ENCODE measurements at regions not wholly inside any gene's neighbourhood (a gene's known extent, or its start where the extent isn't known, plus 50 kb on each side); places are given as distances from the start of the nearest gene placed in this dataset.

DNA sequence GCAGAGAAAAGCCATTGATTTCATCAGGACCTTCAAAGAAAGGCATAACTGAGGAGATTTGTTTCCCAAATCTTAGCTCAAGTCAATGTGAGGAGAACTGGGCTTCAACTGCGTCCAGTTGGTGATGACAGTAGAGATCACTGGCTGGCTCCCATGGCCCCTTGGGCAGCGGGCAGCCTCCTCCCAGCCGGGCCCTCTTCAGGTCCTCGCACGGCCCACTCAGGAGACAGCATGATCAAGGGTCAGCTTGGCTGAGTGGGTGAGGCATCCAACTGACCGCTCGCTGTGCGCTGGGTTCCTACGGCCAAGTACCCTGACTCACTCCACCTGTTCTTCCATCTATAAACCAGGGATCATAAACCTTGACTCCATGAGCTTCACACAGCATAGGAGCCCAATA is 274.0 kb downstream of the NSG2 start:
- TF ChIP-seq, protein P1, sequence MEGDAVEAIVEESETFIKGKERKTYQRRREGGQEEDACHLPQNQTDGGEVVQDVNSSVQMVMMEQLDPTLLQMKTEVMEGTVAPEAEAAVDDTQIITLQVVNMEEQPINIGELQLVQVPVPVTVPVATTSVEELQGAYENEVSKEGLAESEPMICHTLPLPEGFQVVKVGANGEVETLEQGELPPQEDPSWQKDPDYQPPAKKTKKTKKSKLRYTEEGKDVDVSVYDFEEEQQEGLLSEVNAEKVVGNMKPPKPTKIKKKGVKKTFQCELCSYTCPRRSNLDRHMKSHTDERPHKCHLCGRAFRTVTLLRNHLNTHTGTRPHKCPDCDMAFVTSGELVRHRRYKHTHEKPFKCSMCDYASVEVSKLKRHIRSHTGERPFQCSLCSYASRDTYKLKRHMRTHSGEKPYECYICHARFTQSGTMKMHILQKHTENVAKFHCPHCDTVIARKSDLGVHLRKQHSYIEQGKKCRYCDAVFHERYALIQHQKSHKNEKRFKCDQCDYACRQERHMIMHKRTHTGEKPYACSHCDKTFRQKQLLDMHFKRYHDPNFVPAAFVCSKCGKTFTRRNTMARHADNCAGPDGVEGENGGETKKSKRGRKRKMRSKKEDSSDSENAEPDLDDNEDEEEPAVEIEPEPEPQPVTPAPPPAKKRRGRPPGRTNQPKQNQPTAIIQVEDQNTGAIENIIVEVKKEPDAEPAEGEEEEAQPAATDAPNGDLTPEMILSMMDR (IDR thresholded peaks at IDR 0.05; ENCODE audit: borderline replicate concordance, insufficient read depth, low read depth, low read length): no peak
- no peak overlapping the region for H3K4me3 ChIP-seq (ENCODE audit: low read depth, low read length)

DNA sequence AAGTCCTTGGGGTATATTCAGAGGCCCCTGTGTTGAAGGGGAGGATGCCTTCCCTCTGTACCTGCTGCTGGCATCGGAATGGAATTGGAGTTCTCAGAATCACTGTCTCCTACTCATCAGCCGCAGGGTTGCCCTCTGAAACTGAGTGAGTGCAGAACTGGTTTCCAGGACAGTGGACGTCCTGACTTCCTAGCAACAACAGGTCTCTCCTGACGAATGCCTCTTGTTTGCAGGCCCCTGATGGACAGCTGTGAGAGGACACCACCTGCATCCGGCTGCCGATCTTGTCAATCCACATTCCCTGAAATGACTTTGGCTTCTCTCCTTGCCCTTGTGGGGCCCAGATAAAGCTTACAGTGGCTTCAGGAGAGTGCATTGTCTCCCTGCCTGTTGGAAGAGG is 274.5 kb downstream of the NSG2 start:
- TF ChIP-seq, protein P1 (IDR thresholded peaks at IDR 0.05; ENCODE audit: borderline replicate concordance, insufficient read depth, low read depth, low read length): no peak
- no peak overlapping the region for H3K4me3 ChIP-seq (ENCODE audit: low read depth, low read length)

DNA sequence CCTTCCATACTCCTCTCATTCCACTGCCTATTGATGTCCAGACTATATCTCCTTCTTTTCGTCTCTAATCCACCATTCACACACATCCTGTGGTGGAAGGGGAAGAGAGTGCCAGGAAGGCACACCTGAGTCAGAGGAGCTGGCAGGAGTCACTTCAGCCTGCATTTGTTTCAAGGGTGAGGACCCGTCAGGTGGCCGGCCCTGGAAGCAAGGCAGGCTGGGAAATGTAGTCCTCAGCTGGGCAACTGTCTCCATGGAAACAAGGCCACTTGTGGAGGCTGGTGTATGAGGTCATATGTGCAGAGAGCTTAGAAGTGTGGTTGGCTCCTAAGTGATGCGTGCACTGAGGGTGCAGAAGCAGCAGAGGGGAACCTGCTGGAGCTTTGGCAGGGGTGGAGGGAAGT is 278.4 kb downstream of the NSG2 start:
- no peak overlapping the region for H3K4me3 ChIP-seq (ENCODE audit: low read depth, low read length)
- TF ChIP-seq, protein P1 (IDR thresholded peaks at IDR 0.05; ENCODE audit: borderline replicate concordance, insufficient read depth, low read depth, low read length): no peak

DNA sequence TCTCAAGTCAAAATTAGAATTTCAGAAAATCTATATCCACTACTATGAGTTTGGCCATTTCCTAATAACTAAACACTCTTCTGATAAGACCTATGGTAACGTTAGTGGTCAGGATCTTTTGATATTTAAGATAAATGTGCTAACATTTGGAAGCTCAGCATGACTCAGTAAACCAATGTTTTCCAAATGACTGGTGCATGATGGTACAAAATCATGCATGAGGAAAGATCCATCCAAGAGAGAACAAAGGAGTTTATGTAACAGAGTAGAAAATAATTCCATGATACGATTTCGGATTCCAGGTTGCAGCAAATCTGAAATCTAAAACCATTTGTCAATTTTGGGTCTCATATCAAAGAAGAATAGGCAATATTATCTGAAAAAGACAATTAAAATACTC is 279.2 kb downstream of the NSG2 start:
- TF ChIP-seq, protein P1 (IDR thresholded peaks at IDR 0.05; ENCODE audit: borderline replicate concordance, insufficient read depth, low read depth, low read length): no peak
- no peak overlapping the region for H3K4me3 ChIP-seq (ENCODE audit: low read depth, low read length)

DNA sequence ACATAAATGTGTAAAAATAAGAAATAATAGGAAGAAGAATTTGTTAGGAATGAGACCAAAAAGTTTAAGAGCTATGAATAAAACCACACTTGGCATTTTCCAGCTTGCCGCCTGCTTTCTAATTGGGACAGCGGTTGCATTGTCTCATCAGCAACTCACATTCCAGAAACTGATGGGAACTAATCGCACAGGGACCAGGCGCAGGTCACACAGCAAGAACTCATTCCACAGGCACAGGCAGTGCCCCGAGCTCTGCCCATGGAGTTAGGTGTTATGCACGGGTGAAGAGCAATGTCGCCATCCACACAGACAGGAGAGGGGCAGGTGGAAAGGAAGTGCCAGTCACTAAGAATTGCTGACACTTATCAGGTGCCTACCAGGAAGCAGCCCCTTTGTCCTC is 279.9 kb downstream of the NSG2 start:
- no peak overlapping the region for H3K4me3 ChIP-seq (ENCODE audit: low read depth, low read length)
- TF ChIP-seq, protein P1 (IDR thresholded peaks at IDR 0.05; ENCODE audit: borderline replicate concordance, insufficient read depth, low read depth, low read length): no peak

DNA sequence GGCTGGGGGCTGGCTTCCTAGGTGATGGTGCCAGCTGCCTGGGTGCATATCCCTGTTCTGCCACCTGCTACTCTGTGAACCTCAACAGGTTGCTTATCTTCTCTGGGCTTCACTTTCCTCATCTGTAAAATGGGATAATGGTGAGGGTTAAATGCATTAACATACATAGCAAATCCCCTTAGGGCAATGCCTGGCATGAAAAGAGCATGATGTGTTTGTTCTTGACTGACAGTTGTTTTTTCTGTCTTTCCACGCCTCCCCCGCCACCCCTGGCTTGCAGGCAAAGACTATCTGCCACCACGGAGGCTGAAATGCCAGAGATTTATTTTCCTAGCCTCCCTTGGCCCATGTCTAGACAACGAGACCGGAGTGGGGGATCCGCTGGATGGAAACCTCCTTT is 280.5 kb downstream of the NSG2 start:
- TF ChIP-seq, protein P1 (IDR thresholded peaks at IDR 0.05; ENCODE audit: borderline replicate concordance, insufficient read depth, low read depth, low read length): no peak
- no peak overlapping the region for H3K4me3 ChIP-seq (ENCODE audit: low read depth, low read length)

DNA sequence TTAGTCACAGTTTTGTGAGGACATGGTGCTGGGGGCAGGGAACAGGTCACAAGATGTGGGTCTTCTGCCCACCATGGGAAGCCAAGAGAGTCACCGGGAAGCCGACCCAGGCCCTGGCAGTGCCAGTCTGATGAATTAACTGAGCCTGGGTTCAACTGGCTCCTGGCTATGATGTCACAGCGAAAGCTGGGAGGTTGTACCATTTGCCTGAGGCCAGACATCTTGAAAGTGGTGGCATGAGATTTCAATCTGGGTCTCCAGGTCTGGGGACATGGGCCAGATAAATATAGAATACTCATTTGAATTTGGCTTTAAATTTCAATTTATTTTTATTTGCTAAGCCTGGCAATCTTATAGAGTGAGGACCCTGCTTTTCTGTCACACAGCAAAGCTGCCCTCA is 280.9 kb downstream of the NSG2 start:
- no peak overlapping the region for H3K4me3 ChIP-seq (ENCODE audit: low read depth, low read length)
- TF ChIP-seq, protein P1 (IDR thresholded peaks at IDR 0.05; ENCODE audit: borderline replicate concordance, insufficient read depth, low read depth, low read length): no peak
